ENCODE measurements at regions not wholly inside any gene's neighbourhood (a gene's known extent, or its start where the extent isn't known, plus 50 kb on each side); places are given as distances from the start of the nearest gene placed in this dataset.

- Histone ChIP-seq H4K20me1 (replicated peaks in 1 of 2; ENCODE audit: control insufficient read depth in 1 of 2, insufficient read depth in 2 of 2, low read length in 2 of 2) (peaks cover 28 to 29% of the 10 kb centered on the region in 2 experiments), H4K8ac (ENCODE audit: extremely low read depth, insufficient read depth, low read length) (no peak overlapping the region), H3K27ac (ENCODE audit: low read depth, low read length) (no peak overlapping the region), H2BK12ac (ENCODE audit: low read depth, low read length) (no peak overlapping the region), H2BK20ac (ENCODE audit: low read length) (no peak overlapping the region), H2BK15ac (ENCODE audit: low read length) (no peak overlapping the region), H3K4me3 (ENCODE audit: extremely low read depth in 1 of 4, insufficient read depth in 2 of 4, low read depth in 3 of 4, low read length in 4 of 4) (no peak overlapping the region), H3K4ac (replicated peaks; ENCODE audit: insufficient read length, low read depth, low read length) (no peak overlapping the region), H3K14ac (ENCODE audit: insufficient read length) (no peak overlapping the region), H3K56ac (replicated peaks; ENCODE audit: insufficient read length, low read depth, low read length) (no peak overlapping the region), H4K91ac (replicated peaks; ENCODE audit: insufficient read length, low read length) (no peak overlapping the region), H3K23ac (ENCODE audit: insufficient read length) (no peak overlapping the region), H3K79me2 (ENCODE audit: control insufficient read depth in 1 of 2, insufficient read depth in 2 of 2, low read length in 2 of 2) (peaks cover 39 to 78% of the 10 kb centered on the region in 2 experiments), H2AFZ (ENCODE audit: low read length) (no peak overlapping the region), H3K9me3 (ENCODE audit: insufficient read depth in 2 of 2, low read depth in 1 of 2, low read length in 1 of 2) (no peaks in the 10 kb centered on the region), H2BK120ac (replicated peaks; ENCODE audit: low read depth, low read length) (no peak overlapping the region), H3K27me3 (replicated peaks in 1 of 4; ENCODE audit: control insufficient read depth in 3 of 4, extremely low read depth in 1 of 4, insufficient read depth in 3 of 4, low read length in 3 of 4) (no peaks in the 10 kb centered on the region), H3K23me2 (ENCODE audit: low read depth, low read length) (no peaks in the 10 kb centered on the region), H2BK5ac (ENCODE audit: low read depth, low read length) (no peak overlapping the region), H3K9ac (replicated peaks in 1 of 4; ENCODE audit: extremely low read depth in 1 of 4, low read depth in 3 of 4, low read length in 3 of 4) (no peak overlapping the region; a peak in 1 of 7 replicates), H3K36me3 (ENCODE audit: control insufficient read depth in 2 of 4, insufficient read depth in 4 of 4, low read length in 3 of 4) (peaks cover 0 to 14% (median 4%) of the 10 kb centered on the region in 4 experiments; a peak in 3 of 8 replicates), H3K4me1 (replicated peaks in 1 of 4; ENCODE audit: control insufficient read depth in 3 of 4, insufficient read depth in 4 of 4, low read length in 3 of 4) (peaks cover 2 to 40% (median 25%) of the 10 kb centered on the region in 4 experiments), H3K18ac (ENCODE audit: extremely low read depth, low read length) (no peak overlapping the region), H3K4me2 (ENCODE audit: insufficient read depth in 1 of 2, low read depth in 2 of 2, low read length in 2 of 2) (no peak overlapping the region; a peak in 1 of 4 replicates), H4K5ac (ENCODE audit: insufficient read length, low read depth, low read length) (no peak overlapping the region), H3K79me1 (ENCODE audit: low read depth, low read length) (peaks cover 13% of the 10 kb centered on the region; the same call in 1 of the 2 replicates), H2AK5ac (ENCODE audit: low read depth, low read length) (no peak overlapping the region)
- DNase-seq (ENCODE audit: low read depth in 1 of 2, low spot score in 2 of 2): no peak
- CTCF ChIA-PET (ENCODE audit: partially characterized antibody): no interaction called here
- POLR2A ChIA-PET (ENCODE audit: partially characterized antibody): no interaction called here
- FAIRE-seq: no peak
- 94% methylated on average over 8 of the region's 8 CpGs; no CpG with 5 or more reads in 1 of the 2 experiments for WGBS, 2 experiments (ENCODE audit: extremely low coverage in 1 of 2, insufficient coverage in 1 of 2, insufficient read length in 1 of 2, insufficient replicate concordance in 2 of 2, low coverage in 1 of 2, low lambda C conversion rate in 2 of 2, missing lambda C conversion rate in 1 of 2)
- TF ChIP-seq PHF8 (conservative IDR thresholded peaks at IDR 0.05; ENCODE audit: low read depth, low read length): no peak
- no peak for TF ChIP-seq BRCA1 (IDR thresholded peaks at IDR 0.05; ENCODE audit: low read depth, low read length)
- TF ChIP-seq JUND (IDR thresholded peaks at IDR 0.05; ENCODE audit: low read length): no peak
- no peak for TF ChIP-seq GTF2F1 (IDR thresholded peaks at IDR 0.05; ENCODE audit: borderline replicate concordance, low read depth, low read length)
- TF ChIP-seq SIX5 (IDR thresholded peaks at IDR 0.05; ENCODE audit: low read depth, low read length): no peak
- TF ChIP-seq ATF3 (IDR thresholded peaks at IDR 0.05; ENCODE audit: insufficient read depth, low read depth, low read length): no peak
- no peak for TF ChIP-seq GABPA (IDR thresholded peaks at IDR 0.05; ENCODE audit: borderline replicate concordance, insufficient read depth, low read length)
- no peak for TF ChIP-seq BACH1 (IDR thresholded peaks at IDR 0.05; ENCODE audit: low read length)
- TF ChIP-seq ZNF274 (IDR thresholded peaks at IDR 0.05; ENCODE audit: borderline replicate concordance, extremely low read depth, low read length): no peak
- TF ChIP-seq JUN (IDR thresholded peaks at IDR 0.05; ENCODE audit: low read depth, low read length): no peak
Measured at GRCh38 chr3:72380711-72381493, 467.3 kb downstream of the SHQ1 start.

Data from H1 (cell line).